ENCODE measurements at regions not wholly inside any gene's neighbourhood (a gene's known extent, or its start where the extent isn't known, plus 50 kb on each side); places are given as distances from the start of the nearest gene placed in this dataset.

GRCh38 chr10:8975535-8975934, 921.0 kb downstream of the GATA3 start:
- TF ChIP-seq CTCF (IDR thresholded peaks at IDR 0.05; ENCODE audit: low read depth, low read length, poor library complexity, severe bottlenecking) = no peak
- no peak for TF ChIP-seq EZH2phosphoT487 (IDR thresholded peaks at IDR 0.05; ENCODE audit: borderline replicate concordance, low read length)
- Histone ChIP-seq H3K9me3 (ENCODE audit: control insufficient read depth, insufficient read depth, low read length) (no peaks in the 10 kb centered on the region), H3K27me3 (ENCODE audit: control insufficient read depth, low read length) (no peaks in the 10 kb centered on the region), H3K79me2 (ENCODE audit: control insufficient read depth, low read length) (no peaks in the 10 kb centered on the region), H3K4me1 (ENCODE audit: control insufficient read depth, low read length) (no peaks in the 10 kb centered on the region), H3K36me3 (ENCODE audit: control insufficient read depth, low read length) (no peaks in the 10 kb centered on the region), H4K20me1 (ENCODE audit: control insufficient read depth, insufficient read depth, low read depth, low read length) (no peaks in the 10 kb centered on the region), H3K27ac (ENCODE audit: low read depth, low read length) (no peak overlapping the region), H3F3A (ENCODE audit: control insufficient read depth, insufficient read depth) (no peaks in the 10 kb centered on the region), H3K4me3 (ENCODE audit: low read length) (no peak overlapping the region), H3K4me2 (ENCODE audit: low read length) (no peak overlapping the region), H3K9me2 (replicated peaks; ENCODE audit: control insufficient read depth, low read length) (no peaks in the 10 kb centered on the region)

DNA sequence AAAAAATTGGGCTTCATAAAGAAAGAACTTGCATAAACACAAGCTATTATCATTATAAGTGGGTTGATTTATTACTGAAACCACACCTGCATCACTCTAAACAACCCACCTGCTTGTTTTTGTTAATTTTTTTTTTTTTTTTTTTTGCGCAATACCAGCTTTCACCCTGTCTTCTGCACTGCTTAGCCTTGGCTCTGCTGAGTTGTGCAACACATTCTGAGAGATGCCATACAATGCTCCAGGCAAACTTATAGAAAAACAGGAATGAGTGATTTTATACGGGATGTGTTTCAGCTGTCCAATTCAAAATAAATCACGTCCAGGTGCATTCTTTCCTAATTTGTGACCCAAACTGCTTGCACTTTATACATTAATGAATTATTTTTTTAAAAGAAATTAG, 923.6 kb downstream of the GATA3 start:
- Histone ChIP-seq H3F3A (ENCODE audit: control insufficient read depth, insufficient read depth) (no peaks in the 10 kb centered on the region), H3K27ac (ENCODE audit: low read depth, low read length) (no peak overlapping the region)
- TF ChIP-seq CTCF (IDR thresholded peaks at IDR 0.05; ENCODE audit: low read depth, low read length, poor library complexity, severe bottlenecking) (no peak), EZH2phosphoT487 (IDR thresholded peaks at IDR 0.05; ENCODE audit: borderline replicate concordance, low read length) (no peak)

GRCh38 chr10:8979976-8980375, 925.5 kb downstream of the GATA3 start:
- H3K27ac ChIP-seq (ENCODE audit: low read depth, low read length) = no peak overlapping the region
- TF ChIP-seq CTCF (IDR thresholded peaks at IDR 0.05; ENCODE audit: low read depth, low read length, poor library complexity, severe bottlenecking) = no peak
- TF ChIP-seq EZH2phosphoT487 (IDR thresholded peaks at IDR 0.05; ENCODE audit: borderline replicate concordance, low read length) = no peak
- no peaks in the 10 kb centered on the region for H3K79me2 ChIP-seq (ENCODE audit: control insufficient read depth, low read length)
- no peaks in the 10 kb centered on the region for H3K36me3 ChIP-seq (ENCODE audit: control insufficient read depth, low read length)
- H3K4me1 ChIP-seq (ENCODE audit: control insufficient read depth, low read length) = no peaks in the 10 kb centered on the region
- no peaks in the 10 kb centered on the region for H3K27me3 ChIP-seq (ENCODE audit: control insufficient read depth, low read length)
- no peaks in the 10 kb centered on the region for H3K9me3 ChIP-seq (ENCODE audit: control insufficient read depth, insufficient read depth, low read length)
- H4K20me1 ChIP-seq (ENCODE audit: control insufficient read depth, insufficient read depth, low read depth, low read length) = no peaks in the 10 kb centered on the region
- no peak overlapping the region for H3K4me3 ChIP-seq (ENCODE audit: low read length)
- no peaks in the 10 kb centered on the region for H3K9me2 ChIP-seq (replicated peaks; ENCODE audit: control insufficient read depth, low read length)
- H3F3A ChIP-seq (ENCODE audit: control insufficient read depth, insufficient read depth) = no peaks in the 10 kb centered on the region
- H3K4me2 ChIP-seq (ENCODE audit: low read length) = no peak overlapping the region

More for the DNA sequence above, 923.6 kb downstream of the GATA3 start:
- no peaks in the 10 kb centered on the region for H4K20me1 ChIP-seq (ENCODE audit: control insufficient read depth, insufficient read depth, low read depth, low read length)
- H3K4me1 ChIP-seq (ENCODE audit: control insufficient read depth, low read length) = no peaks in the 10 kb centered on the region
- H3K9me2 ChIP-seq (replicated peaks; ENCODE audit: control insufficient read depth, low read length) = no peaks in the 10 kb centered on the region
- no peaks in the 10 kb centered on the region for H3K27me3 ChIP-seq (ENCODE audit: control insufficient read depth, low read length)
- H3K9me3 ChIP-seq (ENCODE audit: control insufficient read depth, insufficient read depth, low read length) = no peaks in the 10 kb centered on the region
- H3K79me2 ChIP-seq (ENCODE audit: control insufficient read depth, low read length) = no peaks in the 10 kb centered on the region
- H3K36me3 ChIP-seq (ENCODE audit: control insufficient read depth, low read length) = no peaks in the 10 kb centered on the region
- no peak overlapping the region for H3K4me2 ChIP-seq (ENCODE audit: low read length)
- H3K4me3 ChIP-seq (ENCODE audit: low read length) = no peak overlapping the region

GRCh38 chr10:8981277-8981676, 926.8 kb downstream of the GATA3 start:
- TF ChIP-seq EZH2phosphoT487 (IDR thresholded peaks at IDR 0.05; ENCODE audit: borderline replicate concordance, low read length) = no peak
- TF ChIP-seq CTCF (IDR thresholded peaks at IDR 0.05; ENCODE audit: low read depth, low read length, poor library complexity, severe bottlenecking) = no peak
- Histone ChIP-seq H3K4me3 (ENCODE audit: low read length) (no peak overlapping the region), H3F3A (ENCODE audit: control insufficient read depth, insufficient read depth) (no peaks in the 10 kb centered on the region)

More at GRCh38 chr10:8981277-8981676, 926.8 kb downstream of the GATA3 start:
- no peaks in the 10 kb centered on the region for H3K79me2 ChIP-seq (ENCODE audit: control insufficient read depth, low read length)
- H3K27me3 ChIP-seq (ENCODE audit: control insufficient read depth, low read length) = no peaks in the 10 kb centered on the region
- no peak overlapping the region for H3K27ac ChIP-seq (ENCODE audit: low read depth, low read length)
- no peaks in the 10 kb centered on the region for H3K9me2 ChIP-seq (replicated peaks; ENCODE audit: control insufficient read depth, low read length)
- no peaks in the 10 kb centered on the region for H4K20me1 ChIP-seq (ENCODE audit: control insufficient read depth, insufficient read depth, low read depth, low read length)
- H3K9me3 ChIP-seq (ENCODE audit: control insufficient read depth, insufficient read depth, low read length) = no peaks in the 10 kb centered on the region
- no peaks in the 10 kb centered on the region for H3K4me1 ChIP-seq (ENCODE audit: control insufficient read depth, low read length)
- H3K36me3 ChIP-seq (ENCODE audit: control insufficient read depth, low read length) = no peaks in the 10 kb centered on the region
- no peak overlapping the region for H3K4me2 ChIP-seq (ENCODE audit: low read length)

All from DOHH2 (cell line).